ENCODE measurements at regions not wholly inside any gene's neighbourhood (a gene's known extent, or its start where the extent isn't known, plus 50 kb on each side); places are given as distances from the start of the nearest gene placed in this dataset.

DNA sequence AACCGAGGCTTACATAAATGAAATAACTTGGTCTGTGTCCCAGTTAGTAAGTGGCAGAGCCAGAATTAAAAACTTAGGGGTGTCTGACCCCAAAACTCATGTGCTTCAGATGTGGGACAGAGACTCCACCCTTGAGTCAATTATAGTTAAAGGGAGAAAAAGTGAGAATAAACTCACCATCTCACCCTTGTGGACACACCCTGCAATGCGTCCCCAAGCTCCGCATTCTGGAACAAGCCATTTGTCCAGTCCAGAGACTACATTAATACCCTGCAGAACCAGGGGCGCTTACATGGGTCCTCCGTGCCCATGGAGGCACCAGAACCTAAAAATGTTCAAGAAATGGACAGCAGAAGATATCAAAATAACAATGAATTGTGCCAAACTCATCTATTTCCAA lies 207.0 kb upstream of the ZNF507 start:
- TF ChIP-seq POLR2A (IDR thresholded peaks at IDR 0.05; ENCODE audit: low read depth) (no peak), EP300 (IDR thresholded peaks at IDR 0.05) (no peak)
- TF ChIP-seq, protein P1, sequence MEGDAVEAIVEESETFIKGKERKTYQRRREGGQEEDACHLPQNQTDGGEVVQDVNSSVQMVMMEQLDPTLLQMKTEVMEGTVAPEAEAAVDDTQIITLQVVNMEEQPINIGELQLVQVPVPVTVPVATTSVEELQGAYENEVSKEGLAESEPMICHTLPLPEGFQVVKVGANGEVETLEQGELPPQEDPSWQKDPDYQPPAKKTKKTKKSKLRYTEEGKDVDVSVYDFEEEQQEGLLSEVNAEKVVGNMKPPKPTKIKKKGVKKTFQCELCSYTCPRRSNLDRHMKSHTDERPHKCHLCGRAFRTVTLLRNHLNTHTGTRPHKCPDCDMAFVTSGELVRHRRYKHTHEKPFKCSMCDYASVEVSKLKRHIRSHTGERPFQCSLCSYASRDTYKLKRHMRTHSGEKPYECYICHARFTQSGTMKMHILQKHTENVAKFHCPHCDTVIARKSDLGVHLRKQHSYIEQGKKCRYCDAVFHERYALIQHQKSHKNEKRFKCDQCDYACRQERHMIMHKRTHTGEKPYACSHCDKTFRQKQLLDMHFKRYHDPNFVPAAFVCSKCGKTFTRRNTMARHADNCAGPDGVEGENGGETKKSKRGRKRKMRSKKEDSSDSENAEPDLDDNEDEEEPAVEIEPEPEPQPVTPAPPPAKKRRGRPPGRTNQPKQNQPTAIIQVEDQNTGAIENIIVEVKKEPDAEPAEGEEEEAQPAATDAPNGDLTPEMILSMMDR (IDR thresholded peaks at IDR 0.05), result no peak

Measured in esophagus muscularis mucosa (tissue), 4 donors.